NCI-H524 (cell line): ENCODE measurements at regions not wholly inside any gene's neighbourhood (a gene's known extent, or its start where the extent isn't known, plus 50 kb on each side); places are given as distances from the start of the nearest gene placed in this dataset.

ENCODE experiments used
- DNase-seq, 2 experiments: peaks; one replicate each; lab custom pipeline; 2025; lab: John Stamatoyannopoulos, UW

DNA sequence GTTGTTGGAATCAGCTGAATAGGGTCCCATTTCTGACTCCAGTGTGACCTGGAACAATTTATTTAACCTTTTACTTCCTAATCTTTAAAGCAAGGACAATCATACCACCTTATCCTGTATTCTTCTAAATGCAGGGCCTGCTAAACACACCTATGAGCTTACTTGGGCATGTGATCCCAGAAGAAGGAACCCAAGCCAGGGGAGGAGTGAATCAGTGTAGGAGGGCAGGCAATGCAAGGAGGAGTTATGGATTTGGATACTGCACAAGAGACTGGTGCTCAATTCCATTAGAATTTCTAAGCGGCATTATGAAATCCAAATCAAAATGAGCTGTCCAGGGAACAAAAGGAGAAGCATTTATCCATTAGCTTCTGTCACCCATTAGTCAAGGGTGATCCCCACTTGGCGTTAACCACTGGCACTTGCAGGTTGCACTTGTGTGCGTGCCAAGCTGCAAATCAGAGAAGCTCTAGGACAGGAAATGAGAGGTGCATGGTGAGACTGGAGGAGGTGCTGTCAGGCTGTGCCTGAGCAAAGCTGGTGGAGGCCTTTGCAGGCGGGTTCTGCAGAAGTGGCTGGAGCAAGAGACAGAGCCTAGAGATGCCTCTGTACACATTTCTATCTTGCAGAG is 297.2 kb upstream of the PLXNA2 start:
- DNase-seq: no peak

GRCh38 chr1:208542309-208542708 is 298.1 kb upstream of the PLXNA2 start:
- DNase-seq: no peak

GRCh38 chr1:208544053-208544452 is 299.9 kb upstream of the PLXNA2 start:
- DNase-seq: no peak

GRCh38 chr1:208544794-208545193 is 300.6 kb upstream of the PLXNA2 start:
- DNase-seq: no peak

- no peak for DNase-seq
Observed at GRCh38 chr1:208551024-208551423, 306.8 kb upstream of the PLXNA2 start.

DNA sequence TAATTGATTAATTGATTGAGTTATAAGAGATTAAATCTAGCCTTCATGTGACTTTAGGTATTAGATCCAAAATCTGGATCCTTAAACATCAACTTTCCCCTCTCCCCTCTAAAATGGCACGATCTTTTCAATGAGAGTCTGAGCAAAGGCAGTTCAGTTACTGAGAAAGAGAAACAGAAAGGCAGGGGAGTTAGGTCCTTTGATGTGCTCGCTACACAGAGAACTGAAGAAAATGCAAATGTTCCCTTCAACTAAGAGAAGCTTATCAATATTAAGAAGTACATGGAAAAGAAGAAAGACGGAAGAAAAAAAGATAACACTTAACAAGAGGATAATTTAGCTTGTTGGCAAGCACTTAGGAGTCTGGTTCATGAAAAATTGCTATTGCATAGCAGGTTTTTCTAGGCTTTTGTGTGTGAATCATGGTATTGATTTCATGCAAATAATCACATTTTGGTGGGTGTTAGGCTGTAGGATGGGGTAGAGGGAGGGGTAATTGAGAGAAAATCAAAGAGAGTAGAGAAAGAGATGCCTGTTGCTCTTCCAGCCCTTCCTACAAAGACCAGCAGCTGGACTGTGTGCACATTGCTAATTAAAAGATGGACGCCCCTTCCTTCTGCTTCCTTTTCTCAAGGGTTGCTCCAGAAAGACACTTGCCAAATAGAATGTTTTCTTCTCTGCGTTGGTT is 307.6 kb upstream of the PLXNA2 start:
- no peak for DNase-seq

- DNase-seq: no peak
Observed at GRCh38 chr1:208552928-208553327, 308.7 kb upstream of the PLXNA2 start.

- no peak for DNase-seq
Observed at GRCh38 chr1:208556461-208556860, 312.3 kb upstream of the PLXNA2 start.

GRCh38 chr1:208557046-208557722 is 313.0 kb upstream of the PLXNA2 start:
- no peak for DNase-seq

DNA sequence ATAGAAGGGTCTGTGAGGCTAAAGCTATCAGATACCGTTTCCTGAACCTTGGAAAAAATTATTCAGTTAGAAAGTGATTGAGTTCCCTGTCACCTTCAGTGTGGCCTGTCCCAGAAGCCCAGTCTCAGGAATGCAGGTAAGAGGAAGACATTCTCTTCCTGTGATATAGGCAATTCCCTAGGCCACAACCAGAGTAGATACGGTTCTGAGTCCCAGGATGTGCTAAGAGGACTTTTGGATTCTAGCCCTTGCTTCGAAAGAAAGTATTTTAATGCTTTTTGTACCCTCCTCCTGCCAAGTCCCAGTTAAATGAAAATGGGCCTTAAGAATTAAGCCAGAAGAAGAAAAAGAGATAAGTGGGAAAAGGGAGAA is 313.5 kb upstream of the PLXNA2 start:
- no peak for DNase-seq

DNA sequence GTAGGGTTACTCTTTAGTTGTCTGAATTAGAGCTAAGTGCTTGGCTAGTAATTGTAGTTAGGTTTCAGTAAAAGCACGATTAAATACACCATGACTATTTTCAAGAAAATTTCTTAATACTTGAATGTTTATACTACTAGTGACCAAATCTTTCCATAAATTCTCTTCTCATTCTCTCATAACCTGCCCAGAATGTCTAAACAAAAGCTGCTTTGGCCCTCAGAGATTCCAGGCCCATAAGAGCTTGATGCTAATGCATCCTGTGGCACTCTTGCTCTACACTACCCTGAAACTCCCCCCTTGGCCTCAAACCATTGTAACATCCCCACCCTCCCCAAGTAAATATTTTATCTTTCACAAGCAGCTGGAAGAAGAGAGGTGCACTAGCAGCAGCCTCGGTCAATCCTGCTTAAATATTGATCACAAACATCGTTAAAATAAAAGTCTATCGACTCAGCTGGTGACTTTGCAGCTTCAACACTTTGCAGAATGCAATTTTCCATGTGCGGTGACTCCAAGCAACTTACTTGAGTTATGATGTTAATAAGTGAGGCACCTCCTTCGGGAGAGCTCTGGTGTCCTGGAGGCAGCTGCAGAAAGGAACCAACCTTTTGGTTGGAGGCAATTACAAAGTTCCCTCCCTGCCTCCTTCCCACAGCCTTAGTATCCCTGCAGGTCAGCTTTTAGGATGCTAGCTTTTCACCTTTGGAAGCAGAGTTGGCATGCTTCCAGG is 315.6 kb upstream of the PLXNA2 start:
- no peak for DNase-seq

DNA sequence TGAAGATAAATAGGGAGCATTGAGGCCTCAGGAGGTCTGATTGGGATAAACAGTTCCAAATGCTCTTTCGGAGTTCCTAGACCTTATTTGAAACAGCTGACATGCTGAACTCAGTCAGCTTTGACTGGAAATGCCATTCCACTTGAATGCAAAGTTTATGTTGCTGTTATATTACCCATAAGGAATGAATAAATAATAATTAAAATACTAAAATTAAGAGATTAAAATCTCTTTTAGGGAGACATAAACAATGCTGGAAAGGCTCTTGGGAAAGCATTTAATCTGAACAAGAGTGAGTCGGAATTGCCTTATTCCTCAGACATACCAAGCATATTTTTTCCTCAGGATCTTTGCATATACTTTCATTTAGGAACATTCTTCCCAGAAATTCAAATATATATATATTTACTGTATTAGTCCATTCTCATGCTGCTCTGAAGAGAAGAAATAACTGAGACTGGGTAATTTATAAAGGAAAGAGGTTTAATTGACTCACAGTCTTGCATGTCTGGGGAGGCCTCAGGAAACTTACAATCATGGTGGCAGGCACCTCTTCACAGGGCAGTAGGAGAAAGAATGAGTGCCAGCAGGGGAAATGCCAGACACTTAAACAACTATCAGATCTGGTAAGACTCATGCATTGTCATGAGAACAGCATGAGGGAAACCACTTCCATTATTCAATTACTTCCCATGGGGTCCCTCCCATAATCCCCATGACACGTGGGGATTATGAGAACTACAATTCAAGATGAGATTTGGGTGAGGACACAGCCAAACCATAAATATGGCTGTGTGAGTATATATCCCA is 318.2 kb upstream of the PLXNA2 start:
- no peak for DNase-seq

- no peak for DNase-seq
Observed at GRCh38 chr1:208564466-208564865, 320.3 kb upstream of the PLXNA2 start.

DNA sequence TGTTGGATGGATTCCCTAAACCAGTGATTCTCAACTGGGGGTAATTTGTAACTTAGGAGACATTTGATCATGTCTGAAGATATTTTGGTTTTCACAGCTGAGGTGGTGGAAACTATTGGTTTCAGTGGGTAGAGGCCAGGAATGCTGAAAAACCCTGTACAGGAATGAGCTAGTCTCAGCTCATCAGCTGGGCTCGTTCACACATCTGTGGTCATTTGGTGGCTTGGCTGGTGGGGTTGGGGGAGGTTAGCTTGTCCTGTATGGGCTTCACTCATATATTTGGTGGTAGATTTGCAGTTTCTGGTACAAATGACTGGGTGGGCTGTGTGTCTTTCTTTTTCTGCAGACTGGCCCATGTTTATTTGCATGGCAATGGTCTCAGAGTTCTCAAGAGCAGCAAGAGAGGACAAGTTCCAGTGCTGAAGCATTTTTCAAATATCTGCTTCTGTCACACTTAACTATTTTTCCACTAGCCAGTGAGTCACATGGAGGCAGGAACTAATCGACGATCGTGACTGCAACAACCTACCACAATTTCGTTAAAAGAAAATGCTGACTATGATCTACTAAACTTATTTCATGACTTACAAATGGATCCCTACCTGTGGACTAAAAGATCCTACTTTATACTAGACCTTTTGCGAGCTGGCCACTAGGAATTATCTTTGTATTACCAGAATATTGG is 321.7 kb upstream of the PLXNA2 start:
- no peak for DNase-seq

DNA sequence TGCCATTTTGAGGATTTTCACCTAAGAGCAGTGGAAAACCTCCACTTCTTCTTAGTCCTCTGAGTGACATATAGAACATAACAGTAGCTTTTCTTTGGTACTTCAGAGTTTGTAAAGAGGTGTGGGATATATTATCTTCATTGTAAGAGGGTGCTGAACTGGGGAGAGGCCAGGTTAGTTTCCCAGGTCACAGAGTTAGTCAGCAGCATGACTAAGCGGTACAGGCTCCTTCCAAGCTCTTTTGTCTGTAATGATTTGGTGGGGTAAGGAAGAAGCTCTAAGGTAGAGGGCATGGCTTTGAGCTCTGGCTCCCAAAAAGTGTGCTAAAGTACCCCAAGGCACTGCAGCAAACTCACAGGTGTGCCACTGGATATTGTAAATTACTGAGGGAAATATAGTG is 325.0 kb upstream of the PLXNA2 start:
- DNase-seq: no peak

- no peak for DNase-seq
Observed at GRCh38 chr1:208570362-208570761, 326.2 kb upstream of the PLXNA2 start.

DNA sequence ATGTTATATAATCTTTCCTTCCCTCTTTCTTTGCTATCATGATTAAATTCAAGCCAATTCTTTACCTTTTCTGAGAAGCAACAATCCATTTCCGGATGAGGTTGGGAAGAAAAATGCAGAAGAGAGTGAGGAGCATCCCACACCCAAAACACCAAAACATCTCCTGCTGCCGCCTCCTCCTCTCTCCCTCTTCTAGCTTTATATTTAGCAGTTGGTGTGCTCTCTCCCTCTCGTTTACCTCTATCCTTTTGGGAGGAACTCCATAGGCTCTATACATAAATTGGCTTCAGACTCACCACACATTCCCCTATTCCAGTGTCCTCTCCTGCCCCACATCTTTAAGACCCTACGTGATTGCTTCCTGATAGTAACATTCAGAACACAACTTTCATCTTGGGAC is 332.2 kb upstream of the PLXNA2 start:
- DNase-seq: no peak

GRCh38 chr1:208577381-208577905 is 333.3 kb upstream of the PLXNA2 start:
- no peak for DNase-seq

- no peak for DNase-seq
Observed at GRCh38 chr1:208581209-208581608, 337.0 kb upstream of the PLXNA2 start.

DNA sequence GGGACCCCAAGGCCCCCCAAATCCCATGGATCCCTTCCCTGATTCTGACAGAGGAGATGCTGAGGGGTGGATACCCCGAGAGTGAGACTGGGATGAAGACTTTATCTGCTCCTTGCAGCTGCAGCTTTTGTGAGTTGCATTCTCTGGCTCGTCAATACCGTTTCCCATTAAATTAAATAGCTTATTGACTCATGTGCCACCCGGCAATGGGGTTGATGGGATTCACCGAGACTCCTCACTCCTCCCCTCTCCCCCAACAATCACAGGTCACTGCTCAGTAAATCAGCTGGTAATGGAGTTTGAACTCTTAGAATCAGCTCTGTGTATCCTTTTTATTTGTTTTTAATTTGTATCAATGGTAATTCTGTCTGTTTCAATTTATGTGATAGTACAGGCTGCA is 337.5 kb upstream of the PLXNA2 start:
- DNase-seq: no peak

- DNase-seq: no peak
Observed at GRCh38 chr1:208584167-208584755, 340.1 kb upstream of the PLXNA2 start.
